Thoracic aorta (tissue), 2 donors: ENCODE measurements at regions not wholly inside any gene's neighbourhood (a gene's known extent, or its start where the extent isn't known, plus 50 kb on each side); places are given as distances from the start of the nearest gene placed in this dataset.

Experiments
- ATAC-seq: fragments of 150-250 bp; one replicate; pipeline ENCODE4 v1.8.0; 2017; ENCODE audit warnings: low read depth; ENCODE audit not compliant: insufficient number of reproducible peaks, low FRiP score
- DNase-seq: peaks from one replicate; pipeline ENCODE4 v3.0.0-alpha.2; 2020; ENCODE audit warnings: low spot score
- H3K27ac ChIP-seq, 2 donors: fragments of 200-600 bp; sonication (generic); 1 replicate in 1 of 2; 2 replicates in 1 of 2; pipeline ENCODE4 v1.5.1; 2016; ENCODE audit warnings: mild to moderate bottlenecking in 2 of 2, moderate library complexity in 2 of 2
- H3K27me3 ChIP-seq: fragments of 200-600 bp; sonication (generic); replicated peaks from 2 replicates; pipeline ENCODE4 v1.6.0; 2016; ENCODE audit warnings: mild to moderate bottlenecking; ENCODE audit not compliant: insufficient read depth
- H3K36me3 ChIP-seq: fragments of 200-600 bp; sonication (generic); one replicate; pipeline ENCODE4 v1.5.1; 2016
- H3K4me1 ChIP-seq, 2 donors: fragments of 200-600 bp; sonication (generic); 1 replicate in 1 of 2; 2 replicates in 1 of 2; pipeline versions ENCODE4 v1.5.1 to v1.6.0; 2016; ENCODE audit warnings: low read depth in 2 of 2, mild to moderate bottlenecking in 1 of 2; ENCODE audit not compliant: control insufficient read depth in 1 of 2
- H3K4me3 ChIP-seq: fragments of 200-600 bp; sonication (generic); 2 replicates; pipeline ENCODE4 v1.5.1; 2016; ENCODE audit warnings: mild to moderate bottlenecking
- H3K9me3 ChIP-seq: fragments of 200-600 bp; sonication (generic); 2 replicates; pipeline ENCODE4 v1.5.1; 2016
- CTCF ChIP-seq: fragments of 200-600 bp; sonication (generic); IDR thresholded peaks from one replicate; pipeline ENCODE4 v1.5.1; 2019; ENCODE audit warnings: antibody characterized with exemption

GRCh38 chr11:109854731-109855130, 238.5 kb upstream of the ZC3H12C start:
- no peaks in the 10 kb centered on the region for H3K4me1 ChIP-seq
- no peak overlapping the region for H3K27ac ChIP-seq
- H3K9me3 ChIP-seq = no peaks in the 10 kb centered on the region
- no peak overlapping the region for H3K4me3 ChIP-seq
- no peaks in the 10 kb centered on the region for H3K27me3 ChIP-seq
- H3K36me3 ChIP-seq = no peaks in the 10 kb centered on the region
- DNase-seq = no peak
- no peak for TF ChIP-seq CTCF
- no peak for ATAC-seq

- no peaks in the 10 kb centered on the region for H3K9me3 ChIP-seq
- no peak for TF ChIP-seq CTCF
- H3K27me3 ChIP-seq = no peaks in the 10 kb centered on the region
- H3K36me3 ChIP-seq = no peaks in the 10 kb centered on the region
- no peaks in the 10 kb centered on the region for H3K4me1 ChIP-seq
- no peak overlapping the region for H3K4me3 ChIP-seq
- ATAC-seq (no peak), DNase-seq (no peak)
- no peak overlapping the region for H3K27ac ChIP-seq
Measured at GRCh38 chr11:109856928-109857327, 236.3 kb upstream of the ZC3H12C start.

- DNase-seq (no peak), ATAC-seq (no peak)
- Histone ChIP-seq H3K9me3 (no peaks in the 10 kb centered on the region), H3K4me3 (no peak overlapping the region), H3K27ac (no peak overlapping the region), H3K27me3 (no peaks in the 10 kb centered on the region), H3K36me3 (no peaks in the 10 kb centered on the region), H3K4me1 (no peaks in the 10 kb centered on the region)
- no peak for TF ChIP-seq CTCF
Measured at GRCh38 chr11:109857637-109858036, 235.6 kb upstream of the ZC3H12C start.

GRCh38 chr11:109858152-109858551, 235.0 kb upstream of the ZC3H12C start:
- no peaks in the 10 kb centered on the region for H3K9me3 ChIP-seq
- H3K4me3 ChIP-seq = no peak overlapping the region
- H3K36me3 ChIP-seq = no peaks in the 10 kb centered on the region
- TF ChIP-seq CTCF = no peak
- no peaks in the 10 kb centered on the region for H3K27me3 ChIP-seq
- H3K4me1 ChIP-seq = no peaks in the 10 kb centered on the region
- no peak for ATAC-seq
- H3K27ac ChIP-seq = no peak overlapping the region
- no peak for DNase-seq

GRCh38 chr11:109859045-109859724, 234.0 kb upstream of the ZC3H12C start:
- TF ChIP-seq CTCF = no peak
- Histone ChIP-seq H3K27me3 (no peaks in the 10 kb centered on the region), H3K36me3 (no peaks in the 10 kb centered on the region), H3K4me3 (no peak overlapping the region), H3K4me1 (no peaks in the 10 kb centered on the region), H3K9me3 (no peaks in the 10 kb centered on the region), H3K27ac (no peak overlapping the region)
- no peak for ATAC-seq
- DNase-seq = no peak
